ENCODE measurements at regions not wholly inside any gene's neighbourhood (a gene's known extent, or its start where the extent isn't known, plus 50 kb on each side); places are given as distances from the start of the nearest gene placed in this dataset.

GRCh38 chr6:121678245-121678644 is 242.8 kb downstream of the GJA1 start:
- H3K9me3 ChIP-seq (ENCODE audit: control insufficient read depth in 4 of 4, low read length in 3 of 4), result no peaks in the 10 kb centered on the region
- TF ChIP-seq RAD21 (IDR thresholded peaks at IDR 0.05), result no peak
- no peak for TF ChIP-seq NR2F2 (IDR thresholded peaks at IDR 0.05)
- no peak for TF ChIP-seq FOXA2 (IDR thresholded peaks at IDR 0.05)
- no peak for TF ChIP-seq SP1 (IDR thresholded peaks at IDR 0.05)
- no peak for TF ChIP-seq HNF4G (IDR thresholded peaks at IDR 0.05)
- no peak for TF ChIP-seq REST (IDR thresholded peaks at IDR 0.05)
- no peak for TF ChIP-seq CTCF (IDR thresholded peaks at IDR 0.05; ENCODE audit: low read depth, low read length, missing input control)
- H3K27me3 ChIP-seq (ENCODE audit: control insufficient read depth in 4 of 4, insufficient read depth in 4 of 4, low read length in 3 of 4), result peaks cover 0 to 2% (median 0%) of the 10 kb centered on the region in 4 donors
- WGBS, result 87% methylated on average over 1 of the region's 1 CpG
- no peaks in the 10 kb centered on the region for H3K4me1 ChIP-seq (ENCODE audit: control insufficient read depth in 4 of 4, insufficient read depth in 4 of 4, low read length in 3 of 4)
- H3K27ac ChIP-seq (ENCODE audit: low read depth in 1 of 2, low read length in 2 of 2), result no peak overlapping the region
- DNase-seq (ENCODE audit: low spot score), result no peak
- no peak overlapping the region for H3K4me3 ChIP-seq (ENCODE audit: low read depth in 1 of 3, low read length in 3 of 3)
- no peaks in the 10 kb centered on the region for H3K36me3 ChIP-seq (ENCODE audit: control insufficient read depth in 4 of 4, insufficient read depth in 3 of 4, low read depth in 1 of 4, low read length in 3 of 4)
- H3K9ac ChIP-seq (ENCODE audit: low read depth in 1 of 2, low read length in 2 of 2), result no peak overlapping the region

- no peaks in the 10 kb centered on the region for H3K4me1 ChIP-seq (ENCODE audit: control insufficient read depth in 4 of 4, insufficient read depth in 4 of 4, low read length in 3 of 4)
- H3K9me3 ChIP-seq (ENCODE audit: control insufficient read depth in 4 of 4, low read length in 3 of 4), result no peaks in the 10 kb centered on the region
- H3K36me3 ChIP-seq (ENCODE audit: control insufficient read depth in 4 of 4, insufficient read depth in 3 of 4, low read depth in 1 of 4, low read length in 3 of 4), result no peaks in the 10 kb centered on the region
- peaks cover 0 to 2% (median 0%) of the 10 kb centered on the region in 4 donors for H3K27me3 ChIP-seq (ENCODE audit: control insufficient read depth in 4 of 4, insufficient read depth in 4 of 4, low read length in 3 of 4)
- 83% methylated on average over 9 of the region's 9 CpGs for WGBS
- H3K27ac ChIP-seq (ENCODE audit: low read depth in 1 of 2, low read length in 2 of 2), result no peak overlapping the region
- TF ChIP-seq RXRA (IDR thresholded peaks at IDR 0.05), result no peak
- no peak for TF ChIP-seq SP1 (IDR thresholded peaks at IDR 0.05)
- TF ChIP-seq NR2F2 (IDR thresholded peaks at IDR 0.05), result no peak
- TF ChIP-seq GABPA (IDR thresholded peaks at IDR 0.05 in 1 of 2, conservative IDR thresholded peaks at IDR 0.05 in 1 of 2), result no peak
- no peak for TF ChIP-seq MAX (IDR thresholded peaks at IDR 0.05)
- TF ChIP-seq TAF1 (conservative IDR thresholded peaks at IDR 0.05), result no peak
- no peak for TF ChIP-seq EGR1 (IDR thresholded peaks at IDR 0.05; ENCODE audit: low read depth in 2 of 2)
- TF ChIP-seq HNF4G (IDR thresholded peaks at IDR 0.05), result no peak
- TF ChIP-seq FOXA2 (IDR thresholded peaks at IDR 0.05), result no peak
- no peak for TF ChIP-seq RAD21 (IDR thresholded peaks at IDR 0.05)
- TF ChIP-seq FOXA1 (IDR thresholded peaks at IDR 0.05), result no peak
- TF ChIP-seq REST (IDR thresholded peaks at IDR 0.05), result no peak
- TF ChIP-seq YY1 (IDR thresholded peaks at IDR 0.05), result no peak
- TF ChIP-seq HNF4A (conservative IDR thresholded peaks at IDR 0.05), result no peak
- TF ChIP-seq ZBTB33 (IDR thresholded peaks at IDR 0.05), result no peak
- TF ChIP-seq JUND (IDR thresholded peaks at IDR 0.05), result no peak
- TF ChIP-seq ATF3 (IDR thresholded peaks at IDR 0.05), result no peak
- DNase-seq (ENCODE audit: low spot score), result no peak
- no peak overlapping the region for H3K9ac ChIP-seq (ENCODE audit: low read depth in 1 of 2, low read length in 2 of 2)
- no peak overlapping the region for H3K4me3 ChIP-seq (ENCODE audit: low read depth in 1 of 3, low read length in 3 of 3)
Observed at GRCh38 chr6:121680058-121680457, 244.6 kb downstream of the GJA1 start.

Data from liver (tissue), 8 donors.